H7 (cell line): ENCODE measurements at regions not wholly inside any gene's neighbourhood (a gene's known extent, or its start where the extent isn't known, plus 50 kb on each side); places are given as distances from the start of the nearest gene placed in this dataset.

Source experiments
- DNase-seq: peaks from one replicate; pipeline ENCODE4 v3.0.0; 2012
- H3K27me3 ChIP-seq: 2 replicates; pipeline ENCODE4 v1.6.0; 2011; ENCODE audit warnings: mild to moderate bottlenecking, low read length; ENCODE audit not compliant: control insufficient read depth, insufficient read depth
- H3K36me3 ChIP-seq: replicated peaks from 2 replicates; pipeline ENCODE4 v1.5.1; 2011; ENCODE audit warnings: low read length; ENCODE audit not compliant: control insufficient read depth, insufficient read depth
- H3K4me3 ChIP-seq: 2 replicates; pipeline ENCODE4 v1.5.1; 2011; ENCODE audit warnings: low read depth, mild to moderate bottlenecking, control low read depth, low read length, moderate library complexity; ENCODE audit not compliant: insufficient read depth

DNA sequence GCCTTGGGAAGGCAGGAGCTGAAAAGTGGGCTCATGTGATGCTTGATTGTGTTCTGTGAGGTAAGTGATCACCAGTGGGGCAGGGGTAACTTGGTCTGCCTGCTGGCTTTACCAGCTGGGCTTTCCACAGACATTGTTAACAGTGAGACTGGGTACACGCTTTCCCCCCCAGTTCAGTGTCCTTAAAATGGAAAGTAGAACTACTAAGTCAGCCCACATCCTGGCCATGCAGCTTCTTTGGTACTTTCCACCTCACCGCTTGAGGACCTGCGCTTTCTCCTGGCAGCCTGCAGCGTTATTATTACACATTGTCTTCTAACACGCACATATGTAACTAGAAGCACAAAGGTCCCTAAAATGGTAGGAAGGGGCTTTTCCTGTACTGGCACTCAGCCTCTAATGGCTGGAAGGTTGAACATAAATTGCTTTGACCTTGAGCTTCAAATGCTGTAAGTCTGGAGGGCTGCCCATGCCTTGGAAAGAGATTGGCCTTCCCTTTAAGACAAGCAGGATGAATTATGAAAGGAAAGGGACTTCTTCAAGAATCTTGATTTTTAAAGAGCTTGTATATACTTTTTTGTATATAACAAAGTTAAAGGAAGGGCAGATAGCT, 216.1 kb upstream of the ROPN1 start:
- H3K36me3 ChIP-seq: no peaks in the 10 kb centered on the region
- no peaks in the 10 kb centered on the region for H3K27me3 ChIP-seq
- no peak overlapping the region for H3K4me3 ChIP-seq
- DNase-seq: no peak

DNA sequence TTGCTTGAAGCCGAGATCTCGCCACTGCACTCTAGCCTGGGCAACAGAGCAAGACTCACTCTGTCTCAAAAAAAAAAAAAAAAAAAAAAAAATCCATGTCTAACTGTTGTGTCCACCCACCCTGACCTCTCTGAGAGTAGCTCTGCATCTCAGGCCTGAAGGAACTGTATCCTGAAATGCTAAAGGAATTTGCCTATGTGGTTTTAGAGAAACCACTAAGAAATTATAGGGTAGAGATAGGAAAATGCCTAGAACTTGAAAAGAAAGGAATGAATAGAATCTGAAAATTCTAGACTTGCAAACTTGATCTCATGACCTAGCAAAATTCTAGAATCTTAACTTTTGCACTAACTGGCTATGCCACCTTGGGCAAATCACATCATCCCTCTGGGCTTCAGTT, 217.5 kb upstream of the ROPN1 start:
- no peaks in the 10 kb centered on the region for H3K36me3 ChIP-seq
- no peak for DNase-seq

DNA sequence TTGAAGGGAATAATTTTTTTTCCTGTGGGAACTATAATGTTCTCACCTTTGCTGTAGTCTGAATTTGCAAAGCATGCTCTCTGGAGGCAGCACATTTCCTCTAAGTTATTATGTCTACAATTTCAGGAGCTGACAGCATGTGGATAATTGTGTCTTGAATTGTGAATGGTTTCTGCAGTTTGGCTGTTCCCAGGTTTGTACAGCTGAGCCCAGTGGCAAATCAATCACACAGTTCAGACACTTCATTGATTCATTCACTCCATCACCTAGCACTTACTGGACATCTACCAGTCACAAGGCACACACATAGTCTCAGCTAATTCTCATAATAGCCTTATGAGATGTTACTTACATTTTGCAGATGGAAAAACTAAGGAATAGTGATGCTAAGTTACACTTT, 219.0 kb upstream of the ROPN1 start:
- no peak for DNase-seq
- Histone ChIP-seq H3K27me3 (no peaks in the 10 kb centered on the region; the same call in 1 of the 2 replicates), H3K36me3 (no peaks in the 10 kb centered on the region), H3K4me3 (no peak overlapping the region)

More for the DNA sequence above, 217.5 kb upstream of the ROPN1 start:
- Histone ChIP-seq H3K4me3 (no peak overlapping the region), H3K27me3 (no peaks in the 10 kb centered on the region; the same call in 1 of the 2 replicates)

DNA sequence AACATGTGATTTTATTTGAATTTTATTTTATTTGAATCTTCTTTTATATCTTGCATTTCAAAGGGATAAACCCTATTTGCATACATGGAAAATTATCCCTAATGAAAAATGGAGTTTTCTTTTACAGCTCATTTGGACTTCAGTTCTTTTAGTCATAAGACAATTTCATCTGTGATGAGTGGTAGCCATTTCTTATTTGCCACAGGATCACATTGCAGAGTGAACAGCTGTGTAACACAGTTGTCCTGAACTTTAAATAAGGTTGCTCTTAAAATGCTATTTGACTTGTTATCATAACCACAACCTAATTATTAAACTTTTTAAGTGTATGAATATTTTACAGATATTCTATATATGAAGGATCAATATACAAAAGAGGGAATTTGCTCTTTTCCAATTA, 221.7 kb upstream of the ROPN1 start:
- DNase-seq: no peak
- Histone ChIP-seq H3K4me3 (no peak overlapping the region), H3K36me3 (no peaks in the 10 kb centered on the region), H3K27me3 (no peaks in the 10 kb centered on the region; the same call in 1 of the 2 replicates)

DNA sequence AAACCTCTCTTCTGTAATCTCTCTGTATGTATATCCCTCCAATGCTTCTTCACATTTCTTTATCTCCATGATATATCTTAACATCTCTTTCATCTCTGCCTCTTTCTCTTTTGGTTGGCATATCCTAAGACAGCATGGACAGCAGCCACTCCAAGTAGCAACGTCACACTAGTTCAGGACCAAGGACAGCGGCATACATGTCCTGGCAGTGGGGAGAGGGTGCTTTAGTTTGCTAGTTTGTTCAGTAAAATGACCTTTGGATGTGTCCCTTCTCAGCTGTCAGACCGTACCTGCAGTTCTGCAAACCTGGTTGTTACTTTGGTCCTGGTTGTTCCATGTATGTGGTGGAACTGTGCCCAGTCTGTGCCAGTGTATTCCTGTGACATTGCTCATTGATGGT, 225.6 kb upstream of the ROPN1 start:
- peak; percentile 37 for DNase-seq
- no peak overlapping the region for H3K4me3 ChIP-seq
- no peaks in the 10 kb centered on the region for H3K36me3 ChIP-seq
- no peaks in the 10 kb centered on the region; the same call in 1 of the 2 replicates for H3K27me3 ChIP-seq

DNA sequence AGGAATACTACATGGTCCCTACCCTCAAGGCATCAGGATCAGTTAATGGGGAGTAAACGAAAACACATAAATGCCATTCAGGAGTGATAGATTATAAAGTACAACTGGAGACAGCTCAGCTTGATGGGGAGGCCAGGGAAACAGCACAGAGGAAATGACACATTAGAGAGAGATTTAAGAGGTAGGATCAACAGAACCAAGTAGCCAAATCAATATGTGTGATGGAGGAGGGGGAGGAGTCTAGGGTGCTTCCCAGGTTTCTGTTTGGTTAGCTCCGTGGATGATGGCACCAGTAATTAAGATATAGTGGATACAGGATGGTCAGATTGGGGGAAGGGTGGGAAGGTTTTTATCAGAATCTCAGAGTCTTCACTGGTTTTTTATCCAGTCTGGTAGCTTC, 229.5 kb upstream of the ROPN1 start:
- H3K36me3 ChIP-seq: no peaks in the 10 kb centered on the region
- H3K4me3 ChIP-seq: no peak overlapping the region
- no peak for DNase-seq
- H3K27me3 ChIP-seq: no peaks in the 10 kb centered on the region; the same call in 1 of the 2 replicates

DNA sequence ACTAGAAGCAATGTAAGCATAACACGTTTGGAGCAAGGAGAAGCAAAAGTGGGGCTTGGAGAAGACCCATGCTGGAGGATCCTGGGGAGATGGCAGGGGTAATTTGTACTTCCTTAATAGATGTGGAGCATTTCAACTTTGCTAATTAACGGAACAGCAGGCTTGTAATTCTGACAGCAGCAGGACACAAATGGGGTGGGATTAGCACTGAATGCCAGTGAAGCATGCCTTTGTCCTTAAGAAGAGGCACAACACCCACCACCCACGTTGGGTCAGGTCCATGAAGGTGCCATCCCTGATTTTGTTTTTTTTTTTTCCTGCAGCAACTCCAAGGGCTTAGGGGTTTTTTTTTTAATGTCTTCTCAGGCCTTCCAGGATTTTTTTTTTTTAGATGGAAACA, 231.9 kb upstream of the ROPN1 start:
- no peak for DNase-seq
- Histone ChIP-seq H3K4me3 (no peak overlapping the region), H3K36me3 (no peaks in the 10 kb centered on the region), H3K27me3 (no peaks in the 10 kb centered on the region; the same call in 1 of the 2 replicates)

DNA sequence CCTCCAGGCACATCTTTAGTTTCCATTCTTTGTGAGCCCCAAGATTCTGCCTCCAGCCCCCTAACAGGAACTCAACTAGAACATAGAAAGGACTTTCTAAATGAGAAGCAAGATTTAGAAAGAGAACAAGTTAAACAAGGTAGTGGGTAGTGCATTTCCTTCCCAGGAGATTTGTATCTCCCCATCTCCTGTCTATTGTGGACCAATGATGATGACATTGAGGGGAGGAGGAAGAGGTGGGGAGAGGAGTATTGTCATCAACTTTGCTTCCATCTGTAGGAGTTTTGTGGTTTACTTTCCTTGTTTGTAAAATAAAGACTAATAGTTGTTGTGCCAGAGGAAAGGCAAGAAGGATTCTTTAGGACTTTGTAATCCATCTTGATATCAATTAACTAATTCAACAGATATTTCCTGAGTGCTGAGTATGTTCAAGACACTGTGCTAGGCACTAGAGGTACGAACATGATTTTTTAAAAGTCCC, 235.3 kb upstream of the ROPN1 start:
- Histone ChIP-seq H3K27me3 (no peaks in the 10 kb centered on the region; the same call in 1 of the 2 replicates), H3K36me3 (no peaks in the 10 kb centered on the region), H3K4me3 (no peak overlapping the region)
- no peak for DNase-seq

DNA sequence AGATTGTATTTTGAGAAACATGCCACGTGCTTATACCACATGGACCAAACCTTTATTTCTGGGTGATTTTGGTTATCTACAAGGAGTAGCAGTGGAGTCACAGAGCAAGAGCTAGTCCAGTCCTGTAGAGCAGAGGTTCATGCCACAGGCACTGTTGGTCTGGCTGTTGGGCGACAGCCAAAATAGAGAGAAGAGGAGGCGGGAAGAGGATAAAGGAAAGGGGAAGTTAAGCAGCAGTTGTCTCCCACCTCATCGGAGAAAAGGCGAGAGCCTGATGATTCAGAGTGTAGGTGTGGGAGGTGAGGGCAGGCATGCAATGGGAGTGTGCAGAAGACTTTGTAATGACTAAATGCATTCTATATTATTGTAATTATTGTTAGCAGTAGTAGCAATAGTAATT, 237.5 kb upstream of the ROPN1 start:
- no peaks in the 10 kb centered on the region for H3K36me3 ChIP-seq
- no peak overlapping the region for H3K4me3 ChIP-seq
- H3K27me3 ChIP-seq: no peaks in the 10 kb centered on the region; the same call in 1 of the 2 replicates
- DNase-seq: no peak

DNA sequence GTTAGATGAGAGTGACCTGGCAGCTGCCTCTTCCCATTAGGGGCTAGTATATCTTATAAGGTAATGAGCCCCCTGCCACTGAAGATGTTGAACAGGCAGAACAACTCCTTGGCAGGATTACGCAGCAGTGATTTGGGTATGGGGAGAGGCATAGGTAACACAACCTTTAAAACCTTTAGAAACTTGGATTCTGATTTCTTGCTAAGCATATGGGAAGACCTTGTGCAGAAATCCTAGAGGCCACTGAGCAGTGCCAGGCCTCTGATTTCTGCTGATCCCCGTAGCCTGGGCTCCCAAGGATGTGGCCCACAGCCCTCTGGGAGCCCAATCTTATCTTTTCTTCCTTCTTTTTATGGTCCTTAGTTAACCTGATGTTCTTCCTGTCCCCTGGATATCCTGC, 237.9 kb upstream of the ROPN1 start:
- Histone ChIP-seq H3K27me3 (no peaks in the 10 kb centered on the region; the same call in 1 of the 2 replicates), H3K4me3 (no peak overlapping the region), H3K36me3 (no peaks in the 10 kb centered on the region)
- no peak for DNase-seq

DNA sequence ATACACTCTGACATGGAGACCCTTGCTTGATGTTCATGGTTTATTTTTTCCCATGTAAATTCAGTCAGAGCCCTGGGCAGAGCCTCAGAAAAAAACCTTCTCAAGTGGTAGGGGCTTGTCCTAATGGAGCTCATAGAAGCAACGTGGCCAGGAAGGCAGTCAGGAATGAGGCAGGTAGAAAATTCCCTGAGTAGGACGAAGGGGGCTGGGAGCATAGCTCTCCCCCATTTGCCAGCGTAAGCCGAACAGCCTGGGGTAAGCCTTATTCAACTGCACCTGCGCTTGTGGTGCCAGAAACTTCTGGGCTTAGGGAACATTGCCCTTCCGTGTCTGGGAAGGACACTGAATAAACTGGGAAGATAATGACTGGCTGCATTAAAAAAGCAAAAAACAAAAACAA, 238.5 kb upstream of the ROPN1 start:
- Histone ChIP-seq H3K27me3 (no peaks in the 10 kb centered on the region; the same call in 1 of the 2 replicates), H3K4me3 (no peak overlapping the region), H3K36me3 (no peaks in the 10 kb centered on the region)
- DNase-seq: no peak

DNA sequence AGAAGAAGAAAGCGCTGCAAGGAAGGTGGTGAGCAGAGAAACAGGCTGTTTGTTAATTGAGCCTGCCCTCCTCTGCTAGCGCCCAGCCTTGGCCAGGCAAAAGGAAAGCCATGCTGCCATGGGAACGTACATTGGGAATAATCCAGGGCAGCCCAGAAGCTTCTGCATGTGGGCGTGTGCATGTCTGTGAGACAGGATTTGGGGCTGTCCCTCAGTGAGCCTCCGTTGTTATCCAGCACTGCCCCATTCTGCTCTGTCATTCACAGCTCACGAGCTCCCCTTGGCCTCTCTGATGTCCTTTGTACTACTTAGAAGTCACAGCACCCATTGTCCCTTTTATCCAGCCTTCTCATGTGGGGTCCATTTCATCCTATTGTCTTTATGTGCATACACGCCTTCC, 239.1 kb upstream of the ROPN1 start:
- Histone ChIP-seq H3K36me3 (no peaks in the 10 kb centered on the region), H3K27me3 (no peaks in the 10 kb centered on the region; the same call in 1 of the 2 replicates), H3K4me3 (no peak overlapping the region)
- peak; percentile 8 for DNase-seq

DNA sequence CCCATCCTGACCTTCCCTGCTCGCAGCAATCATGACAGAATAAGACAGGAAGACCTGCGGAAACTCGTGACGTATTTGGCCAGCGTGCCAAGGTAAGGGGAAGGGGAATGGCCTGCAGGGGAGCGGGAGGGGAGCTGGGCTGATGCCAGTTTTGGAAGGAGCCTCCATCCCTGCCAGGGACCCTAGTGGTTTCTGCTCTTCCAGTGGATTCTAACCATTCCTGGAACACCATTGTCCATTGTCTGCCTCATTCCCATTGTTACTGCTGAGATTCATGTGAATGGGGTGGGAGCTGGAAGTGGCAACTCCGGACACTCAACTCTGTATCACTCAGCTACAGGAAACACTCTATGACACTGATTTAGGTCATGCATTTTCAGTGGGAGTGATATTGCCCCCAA, 242.9 kb upstream of the ROPN1 start:
- Histone ChIP-seq H3K27me3 (no peaks in the 10 kb centered on the region), H3K4me3 (no peak overlapping the region), H3K36me3 (no peaks in the 10 kb centered on the region)
- no peak for DNase-seq

DNA sequence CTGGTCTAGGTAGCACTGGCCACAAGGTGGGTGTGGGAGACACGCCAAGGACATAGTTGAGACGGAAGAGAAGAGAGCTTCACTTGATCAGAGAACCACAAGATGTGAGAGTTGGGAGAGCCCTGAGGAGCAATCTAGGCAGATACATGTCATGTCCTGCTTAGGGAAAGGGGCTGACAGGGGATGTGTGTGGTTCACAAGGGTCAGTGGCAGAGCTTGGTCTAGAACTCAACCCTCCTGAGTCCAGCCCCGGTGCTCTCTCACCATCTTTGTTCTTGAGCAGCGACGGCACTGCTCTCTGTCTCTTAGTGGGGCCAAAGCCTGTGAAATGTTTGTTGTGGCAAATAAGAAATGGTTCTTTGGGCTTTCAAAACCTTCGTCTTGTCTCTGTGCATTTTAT, 243.5 kb upstream of the ROPN1 start:
- Histone ChIP-seq H3K36me3 (no peaks in the 10 kb centered on the region), H3K4me3 (no peak overlapping the region), H3K27me3 (no peaks in the 10 kb centered on the region)
- DNase-seq: no peak

DNA sequence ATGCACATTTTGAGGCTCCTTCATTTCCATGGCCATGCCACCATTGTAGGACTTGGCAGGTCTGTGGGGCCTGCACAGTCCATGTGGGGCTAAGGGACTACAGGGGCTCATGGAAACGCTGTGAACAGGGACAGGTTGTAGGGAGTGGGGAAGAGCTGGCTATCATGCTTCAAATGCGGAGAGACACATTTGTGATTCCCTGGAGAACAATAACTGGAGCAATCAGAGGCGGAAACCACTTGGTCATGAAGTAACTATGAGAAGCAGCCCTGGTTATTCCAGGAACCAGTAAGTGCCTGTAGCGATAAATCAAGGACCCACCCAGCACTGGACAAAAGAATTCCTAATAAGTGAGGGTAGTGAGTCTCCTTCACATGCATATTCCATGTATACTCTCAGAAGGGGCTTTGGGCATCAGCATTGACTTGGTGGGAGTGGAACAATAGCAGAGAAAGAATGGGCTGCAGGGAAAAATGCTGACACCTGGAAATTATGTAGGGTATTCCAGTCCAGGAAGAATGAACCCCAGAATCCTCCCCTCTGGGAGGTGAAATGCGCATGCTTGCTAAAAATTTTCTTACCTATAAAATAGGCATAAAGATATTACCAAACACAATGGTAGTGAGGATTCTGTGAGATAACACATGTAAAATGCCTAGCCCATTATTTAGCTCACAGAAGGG, 251.4 kb upstream of the ROPN1 start:
- Histone ChIP-seq H3K36me3 (no peaks in the 10 kb centered on the region), H3K27me3 (no peaks in the 10 kb centered on the region), H3K4me3 (no peak overlapping the region)
- DNase-seq: no peak
